Activated CD4-positive, alpha-beta T cell treated with anti-CD3 and anti-CD28 coated beads for 36 hours (primary cell): ENCODE measurements at regions not wholly inside any gene's neighbourhood (a gene's known extent, or its start where the extent isn't known, plus 50 kb on each side); places are given as distances from the start of the nearest gene placed in this dataset.

Experiments used
- ATAC-seq: fragments of 200-7000 bp; cut with Tn5 transposase; one replicate; pipeline ENCODE4 v1.10.0; 2021; ENCODE audit warnings: mild to moderate bottlenecking, moderate library complexity
- CTCF ChIA-PET: fragments of 350-600 bp; sonication (Branson Sonifier 250); formaldehyde crosslinking; loops from one replicate; lab custom pipeline; 2021; ENCODE audit warnings: antibody characterized with exemption; lab: Charles Lee
- POLR2A ChIA-PET: fragments of 350-600 bp; sonication (Branson Sonifier 250); formaldehyde crosslinking; loops from one replicate; lab custom pipeline; 2021; ENCODE audit warnings: antibody characterized with exemption, inconsistent platforms; lab: Charles Lee
- DNase-seq: peaks from one replicate; pipeline ENCODE4 v3.0.0-alpha.2; 2020
- H3K27ac Mint-ChIP-seq: one replicate; pipeline ENCODE4 v1.8.0; 2021; ENCODE audit warnings: mixed read lengths
- H3K27me3 Mint-ChIP-seq: one replicate; pipeline ENCODE4 v1.8.0; 2021; ENCODE audit warnings: mixed read lengths
- H3K36me3 Mint-ChIP-seq: one replicate; pipeline ENCODE4 v1.8.0; 2021; ENCODE audit warnings: low read depth, mixed read lengths
- H3K4me1 Mint-ChIP-seq: one replicate; pipeline ENCODE4 v1.8.0; 2021; ENCODE audit warnings: mixed read lengths
- H3K4me3 Mint-ChIP-seq: one replicate; pipeline ENCODE4 v1.8.0; 2021; ENCODE audit warnings: mild to moderate bottlenecking, moderate library complexity, mixed read lengths
- H3K9me3 Mint-ChIP-seq: one replicate; pipeline ENCODE4 v1.8.0; 2021; ENCODE audit warnings: low read depth, mixed read lengths
- intact Hi-C, 2 experiments: fragments of 100-400 bp; cut with DNase I in 1 of 2; cut with micrococcal nuclease in 1 of 2; formaldehyde crosslinking; loops; one replicate each; pipeline versions ENCODE4 v1.14.2 to v1.15.1; 2022 to 2024; cut with DNase I, micrococcal nuclease

- ATAC-seq (no peak), DNase-seq (no peak)
- Mint-ChIP-seq H3K4me1 (no peaks in the 10 kb centered on the region), H3K4me3 (no peak overlapping the region), H3K27me3 (peaks cover 2% of the 10 kb centered on the region), H3K9me3 (no peaks in the 10 kb centered on the region), H3K27ac (no peak overlapping the region), H3K36me3 (no peaks in the 10 kb centered on the region)
- CTCF ChIA-PET, result no interaction called here
- POLR2A ChIA-PET, result no interaction called here
- intact Hi-C loops, result no loop called here
Measured at GRCh38 chr4:119930546-119930945, 136.1 kb downstream of the MAD2L1 start.

DNA sequence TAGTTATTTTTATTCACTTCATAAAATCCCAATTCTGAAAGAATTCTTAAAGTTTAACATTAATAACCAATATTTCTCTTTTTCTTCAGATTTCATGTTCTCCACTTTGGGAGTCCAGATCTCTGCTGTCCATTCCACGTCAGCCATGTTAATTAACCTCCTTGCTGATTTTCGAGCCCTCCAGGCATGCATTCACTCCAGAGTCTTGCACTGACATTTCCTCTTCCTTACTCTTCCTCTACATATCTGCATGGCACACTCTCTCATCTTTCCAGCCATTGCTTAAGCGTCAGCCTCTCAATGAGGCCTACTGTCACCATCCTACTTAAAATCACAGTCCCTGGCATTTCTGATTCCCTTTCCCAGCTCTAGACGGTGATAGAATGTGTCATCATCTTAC lies 144.8 kb downstream of the MAD2L1 start:
- no peaks in the 10 kb centered on the region for H3K36me3 Mint-ChIP-seq

DNA sequence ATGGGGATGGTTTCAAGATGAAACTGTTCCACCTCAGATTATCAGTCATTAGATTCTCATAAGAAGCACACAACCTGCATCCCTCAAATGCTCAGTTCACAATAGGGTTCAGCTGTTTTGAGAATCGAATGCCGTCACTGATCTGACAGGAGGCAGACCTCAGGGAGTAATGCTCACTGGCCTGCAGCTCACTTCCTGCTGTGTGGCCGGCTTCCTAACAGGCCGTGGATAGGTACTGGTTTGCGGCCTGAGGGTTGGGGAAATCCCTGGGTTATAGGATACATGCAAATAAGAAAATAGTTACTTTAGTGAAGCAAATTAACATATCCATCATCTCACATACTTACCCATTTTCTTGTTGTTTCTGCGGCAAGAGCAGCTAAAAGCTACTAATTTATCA lies 160.4 kb downstream of the MAD2L1 start:
- DNase-seq (no peak), ATAC-seq (no peak)
- intact Hi-C loops, result no loop called here
- H3K36me3 Mint-ChIP-seq, result no peaks in the 10 kb centered on the region
- peaks cover 6% of the 10 kb centered on the region for H3K9me3 Mint-ChIP-seq
- no peaks in the 10 kb centered on the region for H3K4me1 Mint-ChIP-seq
- CTCF ChIA-PET, result interaction anchor here (0.7 kb wide), 1 partner anchor 98 kb away, joined by 3 read pairs; no protein-coding TSS in a partner anchor
- no peak overlapping the region for H3K4me3 Mint-ChIP-seq
- POLR2A ChIA-PET, result no interaction called here
- no peak overlapping the region for H3K27ac Mint-ChIP-seq
- no peaks in the 10 kb centered on the region for H3K27me3 Mint-ChIP-seq

More for the DNA sequence above, 144.8 kb downstream of the MAD2L1 start:
- H3K27ac Mint-ChIP-seq, result no peak overlapping the region
- no peak for DNase-seq
- CTCF ChIA-PET, result no interaction called here
- no peak overlapping the region for H3K4me3 Mint-ChIP-seq
- no peaks in the 10 kb centered on the region for H3K4me1 Mint-ChIP-seq
- intact Hi-C loops, result no loop called here
- H3K9me3 Mint-ChIP-seq, result no peaks in the 10 kb centered on the region
- POLR2A ChIA-PET, result no interaction called here
- peaks cover 2% of the 10 kb centered on the region for H3K27me3 Mint-ChIP-seq
- ATAC-seq, result no peak

DNA sequence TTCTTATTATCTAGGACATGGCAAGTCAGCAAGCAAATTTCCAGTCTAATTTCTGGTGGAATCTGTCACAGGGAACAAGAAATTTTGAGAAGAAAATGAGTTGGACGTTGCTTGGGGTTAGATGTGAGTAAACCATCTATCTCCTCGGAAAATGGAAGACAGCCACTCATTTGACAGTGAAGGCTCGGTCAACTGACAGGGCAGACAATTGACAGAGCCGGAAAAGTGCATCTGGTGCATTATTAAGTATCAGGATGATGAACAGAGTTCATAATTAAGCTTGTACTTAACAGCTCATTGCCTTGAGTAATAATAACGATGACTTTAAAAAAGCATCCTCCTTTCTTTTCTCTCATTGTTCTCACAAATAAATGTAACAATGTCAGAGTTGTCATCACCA lies 168.4 kb downstream of the MAD2L1 start:
- POLR2A ChIA-PET, result no interaction called here
- intact Hi-C loops, result no loop called here
- CTCF ChIA-PET, result no interaction called here
- ATAC-seq, result no peak
- no peaks in the 10 kb centered on the region for H3K4me1 Mint-ChIP-seq
- H3K36me3 Mint-ChIP-seq, result no peaks in the 10 kb centered on the region
- H3K27ac Mint-ChIP-seq, result no peak overlapping the region
- no peaks in the 10 kb centered on the region for H3K27me3 Mint-ChIP-seq
- H3K9me3 Mint-ChIP-seq, result no peaks in the 10 kb centered on the region
- no peak for DNase-seq
- no peak overlapping the region for H3K4me3 Mint-ChIP-seq

DNA sequence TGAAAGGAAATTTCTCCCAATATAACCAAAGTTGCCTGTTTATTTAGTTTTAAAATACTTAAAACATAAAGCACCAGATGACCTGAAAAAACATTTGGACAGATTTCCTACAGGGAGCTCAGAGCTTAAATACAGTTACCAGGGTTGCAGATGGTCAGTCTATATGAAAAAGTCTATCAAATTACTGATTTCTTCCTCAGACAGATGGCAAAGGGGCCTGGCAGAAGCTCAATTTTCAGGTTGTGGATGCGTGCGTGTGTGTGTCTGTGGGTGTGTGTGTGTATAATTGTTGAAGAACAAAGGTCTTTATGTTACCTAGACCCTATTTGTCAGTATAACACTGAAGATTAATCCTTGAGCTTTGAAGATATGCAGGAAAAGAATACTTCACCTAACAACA lies 169.4 kb downstream of the MAD2L1 start:
- ChIA-PET POLR2A (no interaction called here), CTCF (interaction anchor here (0.6 kb wide), 2 partner anchors 144 to 1285 kb away, joined by 3 read pairs; no protein-coding TSS in a partner anchor)
- no peak overlapping the region for H3K27ac Mint-ChIP-seq
- no peaks in the 10 kb centered on the region for H3K9me3 Mint-ChIP-seq
- no peak for ATAC-seq
- intact Hi-C loops, result no loop called here
- no peaks in the 10 kb centered on the region for H3K27me3 Mint-ChIP-seq
- no peak overlapping the region for H3K4me3 Mint-ChIP-seq
- DNase-seq, result no peak
- H3K4me1 Mint-ChIP-seq, result no peaks in the 10 kb centered on the region
- no peaks in the 10 kb centered on the region for H3K36me3 Mint-ChIP-seq

GRCh38 chr4:119894650-119895208 lies 171.9 kb downstream of the MAD2L1 start:
- Mint-ChIP-seq H3K4me1 (no peaks in the 10 kb centered on the region), H3K36me3 (no peaks in the 10 kb centered on the region), H3K9me3 (no peaks in the 10 kb centered on the region), H3K4me3 (no peak overlapping the region), H3K27me3 (no peaks in the 10 kb centered on the region), H3K27ac (no peak overlapping the region)
- ATAC-seq, result no peak
- POLR2A ChIA-PET, result no interaction called here
- CTCF ChIA-PET, result interaction anchor here (1.0 kb wide), 1 partner anchor 20 kb away, joined by 3 read pairs; no protein-coding TSS in a partner anchor
- DNase-seq, result no peak
- intact Hi-C loops, result no loop called here

DNA sequence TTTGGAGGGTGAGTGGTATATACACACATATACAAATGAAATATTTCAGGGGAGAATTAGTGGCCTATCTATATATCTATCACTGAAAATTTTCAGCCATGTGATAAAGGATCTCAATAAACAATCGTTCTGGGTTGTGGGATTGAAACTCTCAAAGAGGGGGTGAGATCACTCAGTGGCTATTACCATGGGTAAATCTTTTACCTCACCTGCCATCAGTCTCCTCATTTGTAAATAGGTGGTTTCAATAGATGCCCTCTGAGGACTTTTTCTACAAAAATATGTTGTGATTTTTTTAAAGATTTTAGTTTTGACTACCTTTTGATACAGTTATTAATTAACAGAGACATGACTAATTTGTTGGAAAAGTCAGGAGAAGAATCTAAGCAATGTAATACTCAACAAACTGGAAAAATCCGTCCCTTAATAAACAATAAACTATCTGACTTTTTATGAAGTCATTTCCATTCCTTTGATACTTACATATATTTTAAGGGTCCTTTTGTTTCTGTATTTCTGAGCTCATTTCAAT lies 192.8 kb downstream of the MAD2L1 start:
- intact Hi-C loops, result no loop called here
- H3K27ac Mint-ChIP-seq, result no peak overlapping the region

DNA sequence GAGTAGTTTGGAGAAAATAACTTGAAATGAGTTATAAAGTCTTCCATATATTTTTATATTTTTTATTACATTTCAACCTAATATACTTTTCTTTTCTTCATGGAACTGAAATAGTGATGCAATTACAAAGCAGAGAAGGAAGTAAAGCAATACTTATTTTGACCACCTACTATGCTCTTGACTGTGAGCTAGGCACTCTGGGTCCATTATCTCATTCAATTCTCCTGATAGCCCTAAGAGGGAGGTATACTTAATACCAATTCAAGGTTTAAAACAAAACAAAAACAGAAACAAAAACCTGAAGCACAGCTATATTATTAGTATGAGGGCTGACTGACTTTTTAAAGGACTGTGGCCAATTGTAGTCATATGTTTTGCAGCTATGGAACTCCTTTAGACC lies 193.5 kb downstream of the MAD2L1 start:
- Mint-ChIP-seq H3K4me3 (no peak overlapping the region), H3K4me1 (no peaks in the 10 kb centered on the region), H3K27me3 (peaks cover 2% of the 10 kb centered on the region), H3K27ac (no peak overlapping the region), H3K36me3 (no peaks in the 10 kb centered on the region), H3K9me3 (no peaks in the 10 kb centered on the region)
- DNase-seq (no peak), ATAC-seq (no peak)
- ChIA-PET POLR2A (no interaction called here), CTCF (no interaction called here)
- intact Hi-C loops, result no loop called here

More for the DNA sequence above, 192.8 kb downstream of the MAD2L1 start:
- ChIA-PET CTCF (no interaction called here), POLR2A (no interaction called here)
- Mint-ChIP-seq H3K27me3 (peaks cover 2% of the 10 kb centered on the region), H3K9me3 (no peaks in the 10 kb centered on the region), H3K4me3 (no peak overlapping the region), H3K4me1 (no peaks in the 10 kb centered on the region), H3K36me3 (no peaks in the 10 kb centered on the region)
- no peak for ATAC-seq
- no peak for DNase-seq

DNA sequence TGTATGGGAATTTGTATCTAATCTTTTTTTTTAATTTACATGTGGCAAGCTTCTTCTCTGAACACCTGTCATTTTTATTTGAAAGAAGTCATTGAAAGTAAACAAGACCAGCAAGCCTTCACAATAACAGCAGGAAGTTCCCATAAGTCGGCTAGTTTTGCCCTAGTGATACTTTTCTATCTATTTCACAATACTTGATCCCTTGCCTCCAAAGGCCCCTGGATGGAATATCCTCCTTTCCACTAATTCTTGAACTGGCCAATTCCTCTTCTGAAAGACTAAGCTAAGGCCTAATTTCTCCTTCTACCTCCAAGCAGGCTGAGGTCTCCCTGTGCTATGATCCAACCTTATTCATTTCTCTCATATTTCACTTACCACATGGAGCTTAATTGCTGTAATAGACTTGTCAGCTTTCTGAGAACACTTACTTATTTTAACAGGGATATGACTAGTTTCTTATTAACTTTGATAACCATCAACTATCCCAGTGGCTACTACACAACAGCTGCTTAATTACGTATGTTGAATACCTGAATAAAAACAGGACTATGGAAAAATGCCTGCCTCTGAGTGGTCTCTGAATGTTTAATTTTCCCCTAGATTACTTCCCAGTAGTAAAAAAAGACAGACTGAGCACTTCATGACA lies 194.2 kb downstream of the MAD2L1 start:
- no peak for DNase-seq
- Mint-ChIP-seq H3K4me3 (no peak overlapping the region), H3K27ac (no peak overlapping the region), H3K4me1 (no peaks in the 10 kb centered on the region), H3K36me3 (no peaks in the 10 kb centered on the region), H3K27me3 (peaks cover 2% of the 10 kb centered on the region), H3K9me3 (no peaks in the 10 kb centered on the region)
- intact Hi-C loops, result no loop called here
- CTCF ChIA-PET, result interaction anchor here (0.7 kb wide), 1 partner anchor 31 kb away, joined by 3 read pairs; no protein-coding TSS in a partner anchor
- POLR2A ChIA-PET, result no interaction called here
- ATAC-seq, result no peak

- Mint-ChIP-seq H3K27me3 (peaks cover 2% of the 10 kb centered on the region), H3K36me3 (no peaks in the 10 kb centered on the region), H3K27ac (no peak overlapping the region), H3K9me3 (no peaks in the 10 kb centered on the region), H3K4me1 (no peaks in the 10 kb centered on the region), H3K4me3 (no peak overlapping the region)
- intact Hi-C loops, result no loop called here
- DNase-seq, result no peak
- no peak for ATAC-seq
- ChIA-PET CTCF (no interaction called here), POLR2A (no interaction called here)
Measured at GRCh38 chr4:119870856-119871255, 195.8 kb downstream of the MAD2L1 start.

GRCh38 chr4:119865789-119866188 lies 200.9 kb downstream of the MAD2L1 start:
- Mint-ChIP-seq H3K27ac (no peak overlapping the region), H3K9me3 (no peaks in the 10 kb centered on the region), H3K27me3 (peaks cover 2% of the 10 kb centered on the region), H3K4me3 (no peak overlapping the region), H3K4me1 (no peaks in the 10 kb centered on the region), H3K36me3 (no peaks in the 10 kb centered on the region)
- ATAC-seq, result no peak
- ChIA-PET CTCF (no interaction called here), POLR2A (no interaction called here)
- DNase-seq, result no peak
- intact Hi-C loops, result no loop called here

- DNase-seq (no peak), ATAC-seq (no peak)
- POLR2A ChIA-PET, result no interaction called here
- Mint-ChIP-seq H3K9me3 (no peaks in the 10 kb centered on the region), H3K4me1 (no peaks in the 10 kb centered on the region), H3K36me3 (no peaks in the 10 kb centered on the region), H3K27me3 (peaks cover 2% of the 10 kb centered on the region), H3K27ac (no peak overlapping the region), H3K4me3 (no peak overlapping the region)
- intact Hi-C loops, result no loop called here
- CTCF ChIA-PET, result no interaction called here
Measured at GRCh38 chr4:119865389-119865788, 201.3 kb downstream of the MAD2L1 start.
